Ectodermal cell (in vitro differentiated cells): ENCODE measurements at regions not wholly inside any gene's neighbourhood (a gene's known extent, or its start where the extent isn't known, plus 50 kb on each side); places are given as distances from the start of the nearest gene placed in this dataset.
"Not testable (repeated sequence)": the region's sequence is repeated elsewhere in the genome, so short reads cannot be mapped to it uniquely, and the experiment has no call there.

ENCODE experiments used
- H3K27ac ChIP-seq: 2 replicates; pipeline ENCODE4 v1.7.0; 2013; ENCODE audit warnings: mild to moderate bottlenecking, low read depth, low read length; ENCODE audit not compliant: insufficient read depth, poor library complexity, severe bottlenecking
- H3K27me3 ChIP-seq: 2 replicates; pipeline ENCODE4 v1.7.0; 2013; ENCODE audit warnings: mild to moderate bottlenecking, low read length; ENCODE audit not compliant: insufficient read depth, control insufficient read depth, poor library complexity, severe bottlenecking
- H3K36me3 ChIP-seq: one replicate; pipeline ENCODE4 v1.7.0; 2013; ENCODE audit warnings: low read length; ENCODE audit not compliant: control insufficient read depth, insufficient read depth
- H3K4me1 ChIP-seq: one replicate; pipeline ENCODE4 v1.7.0; 2013; ENCODE audit warnings: low read length; ENCODE audit not compliant: control insufficient read depth, insufficient read depth
- H3K4me3 ChIP-seq: 2 replicates; pipeline ENCODE4 v1.7.0; 2013; ENCODE audit warnings: low read depth, low read length, control low read depth; ENCODE audit not compliant: insufficient read depth
- H3K9me3 ChIP-seq: 2 replicates; pipeline ENCODE4 v1.7.0; 2013; ENCODE audit warnings: mild to moderate bottlenecking, low read length, moderate library complexity; ENCODE audit not compliant: control insufficient read depth
- WGBS, 2 experiments: methylation state at CpG; one replicate each; pipeline ENCODE4 v1.1.7; 2013; ENCODE audit warnings: missing lambda C conversion rate in 2 of 2; 5-methylcytosine and 5-hydroxymethylcytosine counted together

DNA sequence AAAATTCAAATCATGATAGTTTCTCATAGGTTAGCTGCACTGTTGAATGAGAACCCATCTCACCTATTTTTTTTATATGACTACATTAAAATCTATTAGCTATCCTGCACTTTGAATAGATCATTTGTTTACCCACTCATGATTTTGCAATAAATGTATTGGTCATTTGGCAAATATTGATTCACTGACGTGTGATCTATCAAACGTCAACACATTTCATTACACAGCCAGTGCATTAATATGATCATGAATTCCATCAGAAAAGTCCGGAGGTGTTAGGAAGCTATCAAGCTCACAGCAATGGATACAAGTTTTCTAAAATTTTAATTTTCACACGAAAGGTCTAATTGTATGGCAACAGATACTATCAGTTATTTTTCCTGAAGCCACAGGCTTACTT is 128.2 kb upstream of the ID2 start:
- H3K4me3 ChIP-seq, result no peak overlapping the region
- H3K27me3 ChIP-seq, result no peaks in the 10 kb centered on the region
- no peaks in the 10 kb centered on the region for H3K36me3 ChIP-seq
- no peaks in the 10 kb centered on the region for H3K9me3 ChIP-seq
- no peak overlapping the region for H3K27ac ChIP-seq
- WGBS, 2 experiments, result 94 to 98% methylated on average over 4 of the region's 4 CpGs
- H3K4me1 ChIP-seq, result no peaks in the 10 kb centered on the region

DNA sequence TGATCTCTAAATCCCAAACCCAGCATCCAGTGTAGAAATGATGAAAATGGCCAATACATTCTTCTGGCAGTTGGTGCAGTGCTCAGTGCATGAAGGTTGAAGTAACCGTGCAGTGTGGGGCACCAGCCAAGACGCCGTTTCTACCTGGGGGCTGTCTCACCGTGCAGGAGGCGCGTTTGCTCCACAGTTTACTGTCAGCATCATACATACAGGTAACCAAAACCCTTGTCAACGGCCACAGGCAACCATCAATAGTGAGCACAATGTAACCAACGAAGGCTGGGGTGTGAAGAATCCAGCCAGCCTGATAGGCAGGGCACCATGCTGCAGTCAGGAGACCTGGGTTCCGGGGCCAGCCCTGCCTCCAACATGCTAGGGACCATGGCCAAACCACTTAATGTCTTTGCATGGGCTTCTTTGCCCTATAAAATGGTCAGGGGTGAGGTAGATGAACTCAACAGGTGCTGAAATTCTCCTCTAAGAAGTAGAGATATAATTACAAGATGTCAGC is 127.5 kb upstream of the ID2 start:
- no peaks in the 10 kb centered on the region for H3K36me3 ChIP-seq
- no peaks in the 10 kb centered on the region for H3K4me1 ChIP-seq
- H3K27me3 ChIP-seq, result no peaks in the 10 kb centered on the region
- H3K4me3 ChIP-seq, result no peak overlapping the region
- H3K27ac ChIP-seq, result no peak overlapping the region
- H3K9me3 ChIP-seq, result peaks cover 3% of the 10 kb centered on the region
- 95 to 97% methylated on average over 9 of the region's 9 CpGs for WGBS, 2 experiments

DNA sequence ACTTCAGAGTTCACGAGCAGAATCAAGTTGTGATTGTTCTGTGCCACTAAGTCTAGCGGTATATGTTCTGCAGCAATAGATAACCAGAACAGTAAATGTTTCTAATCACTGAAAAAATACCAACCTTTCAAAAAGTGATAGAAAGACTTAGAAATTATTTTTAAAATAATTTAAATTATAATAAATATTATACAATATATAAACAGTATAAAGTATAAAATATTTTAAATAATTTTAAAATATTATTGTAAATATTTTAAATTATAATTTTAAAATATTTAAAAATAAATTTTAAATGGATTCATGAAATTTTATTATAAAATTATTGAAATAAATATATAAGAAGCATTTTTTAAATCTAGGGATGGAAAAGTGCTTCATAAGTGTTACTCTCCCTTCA is 126.3 kb upstream of the ID2 start:
- Histone ChIP-seq H3K36me3 (no peaks in the 10 kb centered on the region), H3K9me3 (peaks cover 3% of the 10 kb centered on the region), H3K27ac (no peak overlapping the region), H3K4me1 (no peaks in the 10 kb centered on the region), H3K27me3 (no peaks in the 10 kb centered on the region), H3K4me3 (no peak overlapping the region)
- 85 to 96% methylated on average over 2 of the region's 2 CpGs for WGBS, 2 experiments

DNA sequence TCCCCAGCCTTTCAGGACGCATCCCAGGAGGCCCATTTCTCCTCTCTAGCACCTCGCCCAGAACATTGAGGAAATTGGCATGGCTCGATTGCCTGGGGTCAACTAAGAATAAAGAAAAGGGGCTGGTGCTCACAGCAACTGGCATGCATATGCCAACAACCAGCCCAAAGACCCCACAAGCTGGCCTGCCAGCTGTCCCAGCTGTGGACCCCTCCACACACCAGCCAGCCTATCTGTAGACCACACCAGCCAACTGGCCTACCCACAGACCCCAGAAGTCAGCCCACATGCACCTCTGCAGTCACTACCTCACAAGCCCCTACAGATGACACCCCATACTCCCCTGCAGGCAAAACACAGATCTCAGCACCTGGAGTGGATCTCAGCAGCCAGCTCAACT is 123.8 kb upstream of the ID2 start:
- Histone ChIP-seq H3K27ac (no peak overlapping the region), H3K4me1 (no peaks in the 10 kb centered on the region), H3K27me3 (no peaks in the 10 kb centered on the region), H3K4me3 (no peak overlapping the region), H3K36me3 (no peaks in the 10 kb centered on the region), H3K9me3 (peaks cover 3% of the 10 kb centered on the region)
- 95 to 96% methylated on average over 3 of the region's 3 CpGs for WGBS, 2 experiments

DNA sequence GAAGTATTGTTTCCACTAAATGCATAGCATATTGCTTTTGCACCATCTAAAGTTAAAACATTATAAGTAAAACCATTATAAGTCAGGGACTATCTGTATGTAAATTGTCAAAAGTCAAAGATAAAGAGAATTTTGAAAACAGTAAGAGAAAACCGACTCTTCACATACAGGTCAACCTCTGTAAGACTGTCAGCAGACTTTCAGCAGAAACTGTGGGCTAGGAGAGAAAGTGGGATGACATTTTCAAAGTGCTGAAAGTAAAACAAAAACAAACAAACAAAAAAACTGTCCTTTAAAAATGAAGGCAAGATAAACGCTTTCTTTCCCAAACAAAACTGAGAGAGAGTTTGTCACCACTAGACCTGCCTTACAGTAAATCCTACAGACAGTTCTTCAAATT is 122.9 kb upstream of the ID2 start:
- Histone ChIP-seq H3K9me3 (peaks cover 3% of the 10 kb centered on the region), H3K4me3 (no peak overlapping the region), H3K27ac (no peak overlapping the region), H3K36me3 (no peaks in the 10 kb centered on the region), H3K4me1 (no peaks in the 10 kb centered on the region), H3K27me3 (no peaks in the 10 kb centered on the region)
- WGBS, 2 experiments, result 93 to 98% methylated on average over 2 of the region's 2 CpGs

DNA sequence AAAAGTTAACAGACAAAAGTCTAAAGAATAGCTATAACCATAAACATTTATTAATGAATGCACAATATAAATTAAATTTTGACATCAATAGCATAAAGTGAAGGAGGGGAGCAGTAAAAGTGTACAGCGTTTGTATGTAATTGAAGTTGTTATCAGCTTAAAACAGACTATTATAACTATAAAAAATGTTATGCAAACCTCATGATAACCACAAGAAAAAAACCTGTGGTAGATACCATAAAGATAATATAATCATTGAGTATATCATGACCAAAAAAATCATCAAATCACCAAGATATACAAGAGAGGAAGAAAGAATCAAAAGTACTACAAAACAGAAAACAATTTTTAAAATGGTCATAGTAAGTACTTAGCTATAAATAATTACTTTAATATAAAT is 122.1 kb upstream of the ID2 start:
- Histone ChIP-seq H3K4me1 (no peaks in the 10 kb centered on the region), H3K27me3 (no peaks in the 10 kb centered on the region), H3K36me3 (no peaks in the 10 kb centered on the region), H3K9me3 (peaks cover 3% of the 10 kb centered on the region), H3K4me3 (no peak overlapping the region), H3K27ac (no peak overlapping the region)
- WGBS, 2 experiments, result no CpG with 5 or more reads among the region's 1 CpG

DNA sequence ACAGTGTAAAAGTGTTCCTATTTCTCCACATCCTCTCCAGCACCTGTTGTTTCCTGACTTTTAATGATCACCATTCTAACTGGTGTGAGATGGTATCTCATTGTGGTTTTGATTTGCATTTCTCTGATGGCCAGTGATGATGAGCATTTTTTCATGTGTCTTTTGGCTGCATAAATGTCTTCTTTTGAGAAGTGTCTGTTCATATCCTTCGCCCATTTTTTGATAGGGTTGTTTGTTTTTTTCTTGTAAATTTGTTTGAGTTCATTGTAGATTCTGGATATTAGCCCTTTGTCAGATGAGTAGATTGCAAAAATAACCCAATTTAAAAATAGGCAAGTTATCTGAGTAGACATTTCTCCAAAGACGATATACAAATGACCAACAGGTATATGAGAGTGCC is 120.2 kb upstream of the ID2 start:
- H3K4me1 ChIP-seq, H3K36me3 ChIP-seq, H3K27me3 ChIP-seq, H3K4me3 ChIP-seq, H3K27ac ChIP-seq, H3K9me3 ChIP-seq: not testable (repeated sequence)
- 96 to 100% methylated on average over 1 to 2 of the region's 2 CpGs for WGBS, 2 experiments

DNA sequence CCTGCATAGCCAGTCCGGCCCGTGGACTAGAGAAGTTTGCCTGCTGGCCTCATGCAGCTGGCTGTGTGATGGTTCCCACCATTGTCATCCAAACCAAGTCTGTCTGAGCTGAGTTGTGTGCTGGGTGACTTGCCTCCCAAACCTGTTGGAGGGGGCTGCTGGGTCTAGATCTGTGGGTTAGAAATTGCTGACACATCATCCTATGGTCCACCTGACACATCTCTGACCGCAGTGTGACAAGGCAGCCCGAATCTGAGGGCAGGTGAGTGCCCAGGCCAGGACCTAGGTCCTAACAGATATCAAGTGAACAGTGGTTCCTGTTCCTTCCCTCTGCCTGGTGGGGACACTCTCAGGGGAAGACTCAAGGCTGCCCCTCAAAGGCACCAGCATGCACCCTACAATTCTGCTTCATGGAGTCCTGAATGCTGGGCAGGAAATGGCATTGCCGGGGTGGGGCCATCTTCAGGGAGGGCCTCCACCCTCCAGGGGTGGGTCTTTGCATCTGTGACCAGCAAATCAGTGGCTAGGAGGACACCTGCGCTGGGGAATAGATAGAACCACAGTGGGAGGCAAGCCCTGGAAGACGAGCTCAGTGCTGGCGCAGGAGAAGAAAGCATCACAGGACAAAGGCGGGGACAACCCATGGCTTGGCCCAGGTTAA is 117.9 kb upstream of the ID2 start:
- WGBS, 2 experiments, result 91% methylated on average over 9 of the region's 9 CpGs
- Histone ChIP-seq H3K27ac (no peak overlapping the region), H3K4me3 (no peak overlapping the region), H3K36me3 (no peaks in the 10 kb centered on the region), H3K9me3 (peaks cover 2% of the 10 kb centered on the region), H3K27me3 (no peaks in the 10 kb centered on the region), H3K4me1 (no peaks in the 10 kb centered on the region)

DNA sequence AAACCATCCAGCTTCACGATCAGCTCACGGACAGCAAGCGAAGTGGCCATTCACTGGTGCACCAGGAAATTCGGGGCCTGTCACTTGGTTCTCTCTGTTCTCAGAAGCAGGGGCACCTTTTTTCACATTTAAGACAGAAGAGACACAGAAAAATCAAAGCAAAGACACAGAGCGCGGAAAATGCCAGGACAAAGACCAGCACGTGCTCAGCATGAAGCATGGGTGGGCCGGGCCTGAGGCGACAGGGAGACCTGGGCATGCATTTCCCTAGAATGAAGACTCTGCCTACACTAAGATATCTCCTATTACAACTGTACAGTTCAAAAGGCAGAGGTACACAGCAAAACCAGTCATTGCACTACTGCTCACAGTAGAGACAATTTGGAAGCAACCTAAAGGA is 117.4 kb upstream of the ID2 start:
- 89 to 94% methylated on average over 9 of the region's 9 CpGs for whole genome bisulfite sequencing, 2 experiments
- Histone ChIP-seq H3K27me3 (no peaks in the 10 kb centered on the region), H3K4me1 (no peaks in the 10 kb centered on the region), H3K27ac (no peak overlapping the region), H3K4me3 (no peak overlapping the region), H3K36me3 (no peaks in the 10 kb centered on the region), H3K9me3 (no peaks in the 10 kb centered on the region)

DNA sequence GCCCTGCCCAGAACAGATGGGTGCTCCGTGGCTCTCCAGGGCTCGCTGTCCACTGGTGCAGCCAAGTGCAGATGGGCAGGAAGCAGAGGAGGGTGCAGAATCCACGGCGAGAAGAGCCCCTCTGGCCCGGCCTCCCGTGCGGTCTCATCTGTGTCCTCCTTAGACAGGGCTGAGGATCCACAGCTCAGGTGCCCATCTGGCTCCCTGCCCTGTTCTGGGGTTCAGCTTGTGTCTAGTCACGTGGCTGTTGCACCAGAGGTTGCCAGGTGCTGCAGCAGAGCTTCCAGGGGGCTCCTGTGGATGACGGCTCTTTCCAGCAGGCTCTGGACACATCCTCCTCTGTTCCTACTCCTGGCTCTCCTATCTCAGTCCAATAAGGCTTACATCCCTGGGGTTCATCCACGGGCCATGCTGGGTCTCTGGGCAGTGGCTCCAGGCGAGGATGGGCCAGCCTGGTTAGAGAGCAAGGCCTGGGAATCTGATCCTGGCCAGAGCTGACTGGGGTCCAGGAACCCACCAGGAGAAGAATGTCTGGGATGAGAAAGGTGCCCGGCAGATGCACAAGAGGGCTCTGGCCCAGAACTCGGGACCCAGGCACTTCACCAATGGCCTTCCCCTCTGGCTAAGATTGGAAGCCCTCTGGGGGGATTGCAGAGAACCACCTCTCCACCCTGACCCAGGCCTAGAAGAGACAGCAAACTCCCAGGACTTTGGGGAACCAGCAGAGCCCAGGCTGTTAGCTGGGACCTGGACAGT is 116.3 kb upstream of the ID2 start:
- Histone ChIP-seq H3K27ac (no peak overlapping the region), H3K27me3 (no peaks in the 10 kb centered on the region), H3K4me1 (no peaks in the 10 kb centered on the region), H3K4me3 (no peak overlapping the region), H3K9me3 (no peaks in the 10 kb centered on the region), H3K36me3 (no peaks in the 10 kb centered on the region)
- WGBS, 2 experiments, result 93% methylated on average over 13 of the region's 13 CpGs
